ENCODE measurements at regions not wholly inside any gene's neighbourhood (a gene's known extent, or its start where the extent isn't known, plus 50 kb on each side); places are given as distances from the start of the nearest gene placed in this dataset.
A peak's percentile ranks its signal among the peaks of the same experiment; 100 is the strongest.

- DNase-seq (ENCODE audit: low read depth), result no peak
Measured at GRCh38 chr20:52637201-52637600, 335.0 kb upstream of the TSHZ2 start.

GRCh38 chr20:52631469-52631868 is 340.7 kb upstream of the TSHZ2 start:
- DNase-seq (ENCODE audit: low read depth), result no peak

GRCh38 chr20:52630138-52630537 is 342.0 kb upstream of the TSHZ2 start:
- DNase-seq (ENCODE audit: low read depth), result no peak

GRCh38 chr20:52624281-52624680 is 347.9 kb upstream of the TSHZ2 start:
- DNase-seq (ENCODE audit: low read depth), result no peak

DNA sequence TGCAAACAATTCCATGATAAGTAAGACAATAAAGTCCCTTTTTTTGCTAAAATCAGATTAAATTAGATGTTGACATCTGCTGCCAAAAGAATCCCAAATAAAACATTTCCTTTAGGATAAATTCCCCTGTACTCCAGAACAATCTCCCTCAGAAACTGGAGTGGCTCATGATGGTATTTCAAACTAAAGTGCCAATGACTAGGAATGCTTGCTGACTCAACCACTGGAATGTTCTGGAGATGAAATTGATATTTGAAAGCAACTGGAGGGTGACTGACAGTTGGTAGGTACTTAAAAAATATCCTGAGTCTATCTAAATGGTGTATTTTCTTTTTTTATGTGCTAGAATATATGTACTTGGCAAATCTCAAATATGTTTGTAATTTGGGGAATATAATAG is 350.1 kb upstream of the TSHZ2 start:
- peak; percentile 1 for DNase-seq (ENCODE audit: low read depth)

- no peak for DNase-seq (ENCODE audit: low read depth)
Measured at GRCh38 chr20:52621401-52621800, 350.8 kb upstream of the TSHZ2 start.

DNA sequence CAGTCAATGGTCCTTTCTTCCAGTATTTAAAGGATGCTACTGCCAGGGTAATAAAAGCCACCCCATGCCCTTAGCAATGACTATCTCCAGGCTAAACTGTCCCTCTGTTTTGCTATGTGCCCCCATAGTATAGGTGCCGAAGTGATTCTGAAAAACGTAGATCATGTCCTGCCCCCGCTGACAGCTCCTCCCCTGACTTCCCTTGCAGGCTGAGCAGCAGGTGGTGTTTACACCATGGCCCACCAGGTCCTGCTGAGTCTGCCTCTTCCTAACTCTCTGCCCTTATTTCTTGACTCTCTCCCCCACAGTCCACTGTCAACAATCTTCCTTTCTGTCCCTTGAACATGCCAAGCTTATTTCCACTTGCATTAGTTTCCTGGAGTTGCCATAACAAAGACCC is 352.5 kb upstream of the TSHZ2 start:
- no peak for DNase-seq (ENCODE audit: low read depth)

DNA sequence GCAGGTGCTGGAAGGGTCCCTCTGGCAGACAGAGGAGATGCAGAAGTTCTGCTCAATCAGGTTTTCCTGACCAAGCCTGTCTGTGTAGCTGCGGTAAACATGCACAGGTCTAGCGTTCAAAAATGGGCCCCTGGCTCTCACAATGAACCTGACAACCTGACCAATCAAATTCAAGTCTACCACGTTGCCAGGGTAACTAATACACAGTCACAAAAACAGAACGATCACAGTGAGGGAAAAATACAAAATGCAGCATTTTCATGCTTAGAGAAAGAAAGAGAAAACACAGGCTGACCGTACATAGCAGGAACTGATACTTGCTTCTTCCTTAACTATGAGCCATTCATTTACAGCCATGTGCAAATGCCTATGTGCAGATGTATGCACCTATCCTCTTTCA is 353.1 kb upstream of the TSHZ2 start:
- DNase-seq (ENCODE audit: low read depth), result no peak

- no peak for DNase-seq (ENCODE audit: low read depth)
Measured at GRCh38 chr20:52616629-52617028, 355.5 kb upstream of the TSHZ2 start.

DNA sequence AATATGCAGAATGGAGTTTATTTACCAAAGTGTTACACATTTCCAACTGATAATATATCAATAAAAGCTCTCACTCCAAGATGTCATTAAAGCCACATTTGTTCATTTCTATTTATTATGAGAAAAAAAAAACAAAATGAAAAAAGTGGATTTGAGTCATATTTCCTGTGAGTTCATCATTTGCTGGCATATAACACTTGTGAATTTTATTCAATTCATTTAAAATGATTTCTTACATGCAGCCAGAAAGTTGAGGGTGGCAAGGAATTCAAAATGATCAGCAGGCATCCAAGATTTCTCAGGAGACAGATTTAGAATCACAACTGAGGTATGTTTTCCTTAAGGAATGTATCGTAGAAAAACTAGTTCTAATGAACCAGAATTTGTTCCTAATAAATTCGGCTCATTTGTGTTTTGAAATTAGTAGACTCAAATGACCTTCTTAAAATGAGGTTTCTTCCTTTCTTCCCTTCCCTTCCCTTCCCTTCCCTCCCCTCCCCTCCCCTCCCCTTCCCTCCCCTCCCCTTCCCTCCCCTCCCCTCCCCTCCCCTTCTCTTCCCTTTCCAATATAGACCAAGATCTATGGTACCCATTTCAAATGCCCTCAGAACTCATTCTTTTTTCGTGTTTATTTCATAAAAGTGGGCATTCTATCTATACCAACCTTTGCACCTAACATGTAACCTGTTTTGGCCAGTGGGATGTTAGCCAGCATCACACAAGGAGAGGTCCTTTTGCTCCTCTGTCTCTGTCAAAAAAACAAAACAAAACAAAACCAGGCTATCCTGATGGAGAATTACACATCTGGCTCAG is 357.9 kb upstream of the TSHZ2 start:
- no peak for DNase-seq (ENCODE audit: low read depth)

- no peak for DNase-seq (ENCODE audit: low read depth)
Measured at GRCh38 chr20:52612046-52612632, 360.0 kb upstream of the TSHZ2 start.

GRCh38 chr20:52610749-52611148 is 361.4 kb upstream of the TSHZ2 start:
- DNase-seq (ENCODE audit: low read depth), result no peak

DNA sequence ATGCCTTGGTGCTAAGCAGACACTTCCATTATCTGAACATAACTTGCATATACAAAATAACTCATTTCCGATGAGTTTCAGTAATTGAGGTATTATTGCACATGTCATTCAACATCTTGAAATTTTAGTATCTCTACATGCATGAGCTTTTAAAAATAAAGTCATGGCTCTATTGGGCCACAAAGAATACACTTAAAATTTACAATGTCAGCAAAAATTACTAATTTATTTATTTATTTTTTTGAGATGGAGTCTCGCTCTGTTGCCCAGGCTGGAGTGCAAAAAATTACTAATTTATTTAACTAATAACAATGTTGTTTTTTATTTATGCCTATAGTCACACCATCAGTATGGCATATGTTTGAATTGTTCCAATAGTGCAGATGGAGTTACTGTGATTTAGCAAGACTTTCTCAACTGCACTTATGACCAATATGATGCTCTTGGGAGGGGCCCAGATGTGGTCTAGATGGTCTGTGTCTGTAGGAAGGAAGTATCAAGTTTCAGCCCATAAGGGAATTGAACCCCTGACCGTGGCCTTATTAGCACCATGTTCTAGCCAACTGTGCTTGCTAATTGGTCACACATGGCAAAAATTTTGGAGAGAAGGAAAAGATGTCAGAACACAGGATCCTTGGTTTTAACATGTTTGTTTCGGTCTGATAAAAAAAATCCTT is 370.7 kb upstream of the TSHZ2 start:
- DNase-seq (ENCODE audit: low read depth), result no peak

DNA sequence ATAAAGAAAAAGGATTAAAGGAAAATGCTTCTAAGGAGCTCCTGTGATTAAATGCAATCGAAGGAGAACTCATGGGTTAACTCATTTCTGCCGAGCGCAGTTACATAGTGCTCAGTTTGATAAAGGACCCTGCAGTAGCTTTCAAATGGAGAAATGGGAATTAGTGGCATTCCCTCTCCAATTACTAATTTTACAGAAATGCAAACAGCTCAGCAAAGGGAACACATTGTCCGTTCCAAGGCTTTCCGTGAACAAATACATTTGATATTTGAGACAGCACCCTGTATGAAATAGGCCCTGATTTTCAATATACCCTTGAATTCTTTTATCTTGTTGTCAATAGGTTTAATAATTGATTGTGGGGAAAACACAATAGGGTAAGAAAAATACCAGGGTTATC is 375.9 kb upstream of the TSHZ2 start:
- no peak for DNase-seq (ENCODE audit: low read depth)

GRCh38 chr20:52595518-52595917 is 376.6 kb upstream of the TSHZ2 start:
- DNase-seq (ENCODE audit: low read depth), result no peak

DNA sequence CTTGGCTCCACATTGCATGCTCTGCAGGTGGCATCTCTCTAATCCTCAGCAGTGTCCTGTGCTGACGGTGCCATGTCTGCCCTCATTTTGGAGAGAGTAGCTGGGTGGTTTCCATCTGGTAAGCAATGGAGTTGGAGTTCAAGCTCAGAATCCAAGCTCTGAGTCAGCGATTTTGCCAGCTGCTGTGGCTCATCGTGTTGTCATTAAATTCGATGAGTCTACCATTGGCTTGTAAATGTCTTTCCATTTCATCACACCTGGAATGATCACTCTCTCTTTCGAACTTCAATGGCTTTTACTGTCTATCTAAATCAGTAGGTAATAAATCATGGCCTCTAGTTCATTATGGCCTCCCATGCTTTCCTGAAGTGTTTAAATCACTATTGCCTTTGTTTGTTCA is 378.5 kb upstream of the TSHZ2 start:
- DNase-seq (ENCODE audit: low read depth), result no peak

DNA sequence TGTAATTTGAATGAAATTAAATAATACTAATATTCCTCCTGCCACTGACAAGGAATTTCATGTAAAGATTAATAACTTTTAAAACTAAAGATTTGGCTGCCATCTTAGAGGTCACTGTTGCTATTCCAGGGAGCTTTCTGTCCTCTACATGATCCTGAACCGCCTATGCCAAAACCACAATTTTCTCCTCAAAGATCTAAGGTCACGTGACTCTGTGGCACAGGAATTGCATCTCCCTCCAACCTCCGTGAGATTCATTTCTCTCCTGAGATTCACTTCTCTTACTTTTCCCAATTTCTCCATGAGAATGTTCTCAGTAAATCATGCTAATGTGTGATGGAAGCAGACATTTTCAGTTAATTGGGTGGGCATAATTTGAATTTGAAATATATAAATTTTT is 379.6 kb upstream of the TSHZ2 start:
- no peak for DNase-seq (ENCODE audit: low read depth)

GRCh38 chr20:52590100-52590499 is 382.1 kb upstream of the TSHZ2 start:
- DNase-seq (ENCODE audit: low read depth), result no peak

GRCh38 chr20:52589251-52589812 is 382.8 kb upstream of the TSHZ2 start:
- no peak for DNase-seq (ENCODE audit: low read depth)

DNA sequence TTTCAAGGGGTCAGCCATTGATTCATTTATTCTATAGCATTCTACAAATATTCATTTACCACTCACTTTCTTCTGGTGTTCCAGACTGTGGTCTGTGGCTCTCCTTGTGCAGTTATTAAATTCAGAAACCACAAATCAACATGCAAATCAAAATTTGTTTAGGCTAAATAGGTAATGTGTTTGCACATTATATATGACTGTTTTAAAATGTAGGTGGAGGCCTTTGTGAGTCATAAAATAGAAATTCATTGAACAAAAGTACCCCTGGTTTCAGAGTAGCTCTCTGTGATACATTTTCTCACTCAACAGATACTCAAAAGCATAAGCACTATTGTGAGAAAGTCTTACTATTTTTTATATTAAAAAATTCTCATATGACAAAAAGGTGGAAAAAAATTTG is 385.5 kb upstream of the TSHZ2 start:
- DNase-seq (ENCODE audit: low read depth), result no peak

GRCh38 chr20:52585333-52585732 is 386.8 kb upstream of the TSHZ2 start:
- no peak for DNase-seq (ENCODE audit: low read depth)

DNA sequence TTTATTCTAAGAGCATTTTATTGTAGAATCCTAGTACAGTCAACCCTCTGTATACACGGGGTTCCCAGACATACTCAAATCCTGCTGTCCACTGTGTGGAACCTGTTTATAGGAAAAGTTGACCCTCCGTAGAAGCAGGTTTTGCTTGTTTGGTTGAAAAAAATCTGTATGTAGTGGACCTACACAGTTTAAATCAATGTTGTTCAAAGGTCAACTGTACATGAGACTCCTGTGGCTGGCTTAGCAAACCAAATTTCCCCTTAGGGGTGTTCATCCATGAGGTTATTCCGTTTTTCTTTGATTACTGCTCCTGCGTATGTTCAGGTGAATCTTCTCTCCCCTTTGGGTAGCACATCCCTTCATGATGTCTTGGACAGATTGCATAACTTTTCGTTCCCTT is 387.0 kb upstream of the ZFP64 start:
- no peak for DNase-seq (ENCODE audit: low read depth)

DNA sequence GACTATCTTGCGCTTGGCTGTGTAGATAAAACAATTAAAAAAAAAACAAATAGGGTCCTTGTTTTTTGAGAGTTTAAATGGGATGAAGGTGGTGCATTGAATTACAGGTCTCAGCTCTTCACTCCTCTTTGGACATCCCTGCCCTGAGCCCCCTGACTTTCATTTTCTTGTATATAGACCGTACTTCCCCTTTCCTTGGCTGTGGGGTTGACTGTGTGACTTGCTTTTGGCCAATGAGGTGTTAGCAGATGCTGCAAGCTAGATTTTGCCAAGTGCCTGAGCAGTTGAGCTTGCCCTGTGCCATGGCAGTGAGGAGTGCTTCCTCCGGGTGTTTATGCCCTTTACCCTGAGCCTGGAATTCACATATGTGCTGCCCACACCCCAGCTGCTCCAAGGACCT is 386.1 kb upstream of the ZFP64 start:
- DNase-seq (ENCODE audit: low read depth), result no peak

Data from EH (cell line).